GM23248 (cell line): ENCODE measurements at regions not wholly inside any gene's neighbourhood (a gene's known extent, or its start where the extent isn't known, plus 50 kb on each side); places are given as distances from the start of the nearest gene placed in this dataset.

Experiments
- DNase-seq: peaks from one replicate; pipeline ENCODE4 v3.0.0-alpha.2; 2015
- H2AFZ ChIP-seq: fragments of 200-600 bp; sonication (generic); 2 replicates; pipeline ENCODE4 v1.6.1; 2016; ENCODE audit warnings: antibody characterized with exemption
- H3F3A ChIP-seq: fragments of 200-600 bp; sonication (generic); 2 replicates; pipeline ENCODE4 v1.6.1; 2016; ENCODE audit warnings: mild to moderate bottlenecking, antibody characterized with exemption, mixed run types; ENCODE audit not compliant: insufficient read depth
- H3K27ac ChIP-seq: fragments of 200-600 bp; sonication (generic); 2 replicates; pipeline ENCODE4 v1.5.1; 2016; ENCODE audit warnings: mild to moderate bottlenecking
- H3K27me3 ChIP-seq: fragments of 200-600 bp; sonication (generic); replicated peaks from 2 replicates; pipeline ENCODE4 v1.6.1; 2016; ENCODE audit warnings: mild to moderate bottlenecking; ENCODE audit not compliant: insufficient read depth
- H3K36me3 ChIP-seq: fragments of 200-600 bp; sonication (generic); 2 replicates; pipeline ENCODE4 v1.6.1; 2016; ENCODE audit warnings: low read depth, mild to moderate bottlenecking
- H3K4me1 ChIP-seq: fragments of 200-600 bp; sonication (generic); 2 replicates; pipeline ENCODE4 v1.6.1; 2016; ENCODE audit warnings: mild to moderate bottlenecking; ENCODE audit not compliant: insufficient read depth
- H3K4me2 ChIP-seq: fragments of 200-600 bp; sonication (generic); one replicate; pipeline ENCODE4 v1.6.1; 2016; ENCODE audit warnings: mild to moderate bottlenecking; ENCODE audit not compliant: unreplicated experiment
- H3K4me3 ChIP-seq: fragments of 200-600 bp; sonication (generic); 2 replicates; pipeline ENCODE4 v1.5.1; 2016; ENCODE audit warnings: mild to moderate bottlenecking
- H3K79me2 ChIP-seq: fragments of 200-600 bp; sonication (generic); 2 replicates; pipeline ENCODE4 v1.6.1; 2016; ENCODE audit warnings: mild to moderate bottlenecking; ENCODE audit not compliant: insufficient read depth
- H3K9ac ChIP-seq: fragments of 200-600 bp; sonication (generic); 2 replicates; pipeline ENCODE4 v1.6.1; 2016; ENCODE audit warnings: mild to moderate bottlenecking
- H3K9me2 ChIP-seq: fragments of 200-600 bp; sonication (generic); 2 replicates; pipeline ENCODE4 v1.6.1; 2016; ENCODE audit warnings: mixed run types, mild to moderate bottlenecking, moderate library complexity; ENCODE audit not compliant: insufficient read depth
- H3K9me3 ChIP-seq: fragments of 200-600 bp; sonication (generic); one replicate; pipeline ENCODE4 v1.6.1; 2017; ENCODE audit warnings: low read depth
- H4K20me1 ChIP-seq: fragments of 200-600 bp; sonication (generic); 2 replicates; pipeline ENCODE4 v1.6.0; 2016; ENCODE audit not compliant: insufficient read depth
- EZH2 ChIP-seq: fragments of 200-600 bp; sonication (generic); IDR thresholded peaks from 2 replicates; pipeline ENCODE4 v1.6.1; 2018; ENCODE audit warnings: antibody characterized with exemption, mild to moderate bottlenecking; ENCODE audit not compliant: insufficient read depth, poor library complexity, severe bottlenecking
- EZH2phosphoT487 ChIP-seq: fragments of 200-600 bp; sonication (generic); IDR thresholded peaks from 2 replicates; pipeline ENCODE4 v1.6.1; 2018; ENCODE audit warnings: antibody characterized with exemption, moderate library complexity, mild to moderate bottlenecking, low read depth; ENCODE audit not compliant: insufficient read depth
- WGBS, 2 experiments: methylation state at CpG; one replicate each; pipeline ENCODE4 v1.1.6; 2015 to 2017; ENCODE audit warnings: low lambda C conversion rate in 2 of 2, low coverage in 1 of 2; ENCODE audit errors: missing lambda C conversion rate in 2 of 2; 5-methylcytosine and 5-hydroxymethylcytosine counted together
- in situ Hi-C: fragments of 300-500 bp; cut with MboI; formaldehyde crosslinking; loops from 2 replicates; pipeline ENCODE4 v1.15.0; 2020

DNA sequence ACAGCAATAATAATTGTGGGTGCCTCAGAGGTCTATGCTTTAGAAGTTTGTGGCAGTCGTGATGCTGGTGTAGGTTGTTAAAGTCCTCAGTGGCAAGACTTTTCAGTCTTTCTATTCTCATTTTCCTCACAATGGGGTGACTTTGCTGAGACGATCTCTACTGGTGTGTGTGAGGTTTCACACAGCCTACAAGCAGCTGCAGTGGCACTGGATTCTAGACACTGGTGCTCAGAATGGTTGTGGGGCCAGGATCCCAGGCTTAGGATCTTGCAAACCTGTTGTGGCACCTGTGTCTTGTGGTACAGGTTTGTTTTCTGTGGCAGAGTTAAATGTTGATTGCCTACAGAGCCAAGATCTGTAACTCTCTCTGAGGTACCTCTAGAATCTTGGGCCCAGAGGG lies 581.2 kb downstream of the PTPRC start:
- in situ Hi-C loops, result no loop called here
- Histone ChIP-seq H3K9ac (no peak overlapping the region), H3K9me3 (no peaks in the 10 kb centered on the region), H3K36me3 (no peaks in the 10 kb centered on the region), H3K4me2 (no peak overlapping the region), H2AFZ (no peak overlapping the region), H3K9me2 (peaks cover 4% of the 10 kb centered on the region; the same call in 1 of the 2 replicates), H4K20me1 (no peaks in the 10 kb centered on the region), H3F3A (no peaks in the 10 kb centered on the region), H3K79me2 (no peaks in the 10 kb centered on the region), H3K4me1 (no peaks in the 10 kb centered on the region), H3K27me3 (0 out of 2 replicates have a peak, but pooled peaks cover 5% of the 10 kb centered on the region), H3K4me3 (no peak overlapping the region), H3K27ac (no peak overlapping the region)
- DNase-seq, result no peak
- WGBS, 2 experiments, result 23 to 42% methylated on average over 2 of the region's 2 CpGs
- no peak for TF ChIP-seq EZH2

DNA sequence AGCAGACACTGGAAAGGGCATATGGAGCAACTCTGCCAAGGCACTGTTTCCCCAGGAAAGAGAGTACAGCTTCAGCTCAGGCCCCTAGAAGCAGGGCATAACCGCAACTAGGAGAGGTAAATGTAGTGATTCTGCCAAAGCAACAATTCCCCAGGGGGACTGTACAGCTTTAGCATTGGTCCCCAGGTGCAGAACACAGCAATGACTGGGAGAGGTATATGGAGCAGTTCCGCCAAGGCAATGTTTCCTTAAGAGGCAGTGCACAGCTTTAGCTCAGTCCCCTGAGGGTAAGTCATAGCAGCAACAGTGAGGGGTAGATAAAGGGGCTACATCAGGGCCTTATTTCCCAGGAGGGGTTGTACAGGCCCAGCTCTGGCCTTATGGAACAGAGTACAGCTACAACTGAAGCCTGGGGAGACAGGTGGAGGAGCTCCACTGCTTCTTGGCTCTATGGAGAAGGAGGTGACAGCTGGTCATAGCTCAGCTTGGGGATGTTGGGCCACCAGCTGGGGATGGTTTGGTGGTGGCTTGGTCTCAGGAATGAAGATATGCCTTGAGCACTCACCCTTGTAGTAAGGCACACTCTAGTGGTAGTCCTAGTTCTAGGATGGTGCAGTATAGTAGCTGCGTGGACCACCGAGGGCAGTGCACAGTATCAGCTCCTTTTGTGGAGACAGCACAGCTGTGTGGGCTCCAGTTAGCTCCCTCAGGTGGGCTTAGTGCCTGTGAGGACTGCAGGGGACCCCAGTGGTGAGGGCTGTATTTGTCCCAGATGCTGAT lies 582.7 kb downstream of the PTPRC start:
- Histone ChIP-seq H3K9me2 (peaks cover 4% of the 10 kb centered on the region; the same call in 1 of the 2 replicates), H4K20me1 (no peaks in the 10 kb centered on the region), H3F3A (no peaks in the 10 kb centered on the region), H3K79me2 (no peaks in the 10 kb centered on the region), H3K4me2 (no peak overlapping the region), H3K4me3 (no peak overlapping the region), H3K36me3 (no peaks in the 10 kb centered on the region), H2AFZ (no peak overlapping the region), H3K9me3 (no peaks in the 10 kb centered on the region), H3K27ac (no peak overlapping the region), H3K4me1 (peaks cover 13% of the 10 kb centered on the region), H3K27me3 (0 out of 2 replicates have a peak, but pooled peaks cover 5% of the 10 kb centered on the region), H3K9ac (no peak overlapping the region)
- no peak for DNase-seq
- in situ Hi-C loops, result no loop called here
- WGBS, 2 experiments, result 89 to 94% methylated on average over 4 of the region's 4 CpGs
- TF ChIP-seq EZH2 (no peak), EZH2phosphoT487 (no peak)

DNA sequence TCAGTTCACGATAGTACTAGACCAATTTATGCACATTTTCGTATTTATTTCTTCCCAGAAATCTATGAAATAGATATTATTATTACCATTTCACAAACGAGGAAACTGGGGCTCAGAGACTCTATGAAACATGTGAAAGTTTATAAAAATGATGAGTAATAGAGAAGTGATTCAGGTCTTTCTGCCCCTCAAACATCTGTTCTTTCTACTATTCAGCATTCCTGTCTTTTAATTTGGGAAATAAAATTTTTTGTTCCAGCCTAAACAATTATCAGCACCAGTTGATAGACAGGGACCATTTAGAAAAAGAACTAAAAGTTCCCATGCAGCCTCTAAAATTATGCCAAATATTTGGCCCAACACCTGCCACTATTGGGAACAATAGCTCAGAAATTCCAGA lies 585.1 kb downstream of the PTPRC start:
- Histone ChIP-seq H3K9me3 (no peaks in the 10 kb centered on the region), H3K4me2 (no peak overlapping the region), H3K4me3 (no peak overlapping the region), H4K20me1 (no peaks in the 10 kb centered on the region), H3K4me1 (peaks cover 16% of the 10 kb centered on the region), H3K9me2 (peaks cover 4% of the 10 kb centered on the region; the same call in 1 of the 2 replicates), H3F3A (no peaks in the 10 kb centered on the region), H3K36me3 (no peaks in the 10 kb centered on the region), H3K79me2 (no peaks in the 10 kb centered on the region), H2AFZ (no peak overlapping the region), H3K9ac (no peak overlapping the region), H3K27ac (no peak overlapping the region), H3K27me3 (0 out of 2 replicates have a peak, but pooled peaks cover 5% of the 10 kb centered on the region)
- WGBS, 2 experiments, result 60 to 67% methylated on average over 3 of the region's 3 CpGs
- DNase-seq, result no peak
- in situ Hi-C loops, result no loop called here
- no peak for TF ChIP-seq EZH2phosphoT487
- TF ChIP-seq EZH2, result no peak

DNA sequence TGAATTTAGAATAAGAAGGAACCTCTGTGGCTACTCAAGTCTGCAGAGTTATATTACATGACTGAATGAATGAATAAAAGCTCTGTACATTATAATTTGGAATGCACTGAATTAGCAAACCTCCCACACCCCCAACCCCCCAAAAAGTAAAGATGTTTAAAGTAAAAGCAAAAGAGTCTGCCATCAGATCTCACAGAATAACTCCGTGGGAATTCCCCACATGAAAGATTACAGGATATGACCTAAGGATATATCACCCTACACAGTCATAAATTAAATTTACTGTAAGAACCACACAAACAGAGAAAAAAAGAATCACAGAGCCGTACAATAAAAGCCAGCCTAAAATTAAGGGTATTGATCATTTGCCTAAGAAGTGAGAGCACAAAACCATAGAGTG lies 587.3 kb downstream of the PTPRC start:
- WGBS, 2 experiments, result 0 to 2% methylated on average over 2 of the region's 2 CpGs
- peak overlapping the region; percentile 66 for H3K4me2 ChIP-seq
- peaks cover 16% of the 10 kb centered on the region for H3K4me1 ChIP-seq
- no peaks in the 10 kb centered on the region; the same call in 1 of the 2 replicates for H3K9me2 ChIP-seq
- no peak overlapping the region for H3K27ac ChIP-seq
- no peaks in the 10 kb centered on the region for H3K79me2 ChIP-seq
- no peak overlapping the region for H3K9ac ChIP-seq
- in situ Hi-C loops, result no loop called here
- H3K27me3 ChIP-seq, result no peaks in the 10 kb centered on the region
- H3K4me3 ChIP-seq, result peak overlapping the region; percentile 23; the same call in 1 of the 2 replicates
- no peaks in the 10 kb centered on the region for H3K9me3 ChIP-seq
- no peak for TF ChIP-seq EZH2
- TF ChIP-seq EZH2phosphoT487, result no peak
- no peaks in the 10 kb centered on the region for H3K36me3 ChIP-seq
- no peaks in the 10 kb centered on the region for H3F3A ChIP-seq
- no peak overlapping the region for H2AFZ ChIP-seq
- H4K20me1 ChIP-seq, result no peaks in the 10 kb centered on the region
- DNase-seq, result peak; percentile 65
